ENCODE measurements at regions not wholly inside any gene's neighbourhood (a gene's known extent, or its start where the extent isn't known, plus 50 kb on each side); places are given as distances from the start of the nearest gene placed in this dataset.

- TF ChIP-seq GATA2 (IDR thresholded peaks at IDR 0.05; ENCODE audit: low read depth, low read length), result no peak
- TF ChIP-seq GATA3 (IDR thresholded peaks at IDR 0.05; ENCODE audit: low read depth, low read length), result no peak
Observed at GRCh38 chr13:87452281-87452680, 218.9 kb upstream of the SLITRK5 start.
